ENCODE measurements at regions not wholly inside any gene's neighbourhood (a gene's known extent, or its start where the extent isn't known, plus 50 kb on each side); places are given as distances from the start of the nearest gene placed in this dataset.

GRCh38 chr18:24935008-24935407, 417.0 kb downstream of the ZNF521 start:
- no peak for TF ChIP-seq CTCF (IDR thresholded peaks at IDR 0.05)
- TF ChIP-seq ZNF263 (CRISPR knock-in tag; IDR thresholded peaks at IDR 0.05; ENCODE audit: low read depth) = no peak
- TF ChIP-seq CREB1 (CRISPR knock-in tag; IDR thresholded peaks at IDR 0.05) = no peak
- no peak for TF ChIP-seq ZBTB43 (CRISPR knock-in tag; IDR thresholded peaks at IDR 0.05)
- no peak for TF ChIP-seq ZNF317 (CRISPR knock-in tag; IDR thresholded peaks at IDR 0.05; ENCODE audit: borderline replicate concordance, low read depth)
- TF ChIP-seq IRF2 (CRISPR knock-in tag; IDR thresholded peaks at IDR 0.05; ENCODE audit: borderline replicate concordance, low read depth) = no peak
- TF ChIP-seq MAX (CRISPR knock-in tag; IDR thresholded peaks at IDR 0.05) = no peak
- TF ChIP-seq FOXJ3 (CRISPR knock-in tag; IDR thresholded peaks at IDR 0.05; ENCODE audit: borderline replicate concordance) = no peak
- TF ChIP-seq HMGXB4 (CRISPR knock-in tag; IDR thresholded peaks at IDR 0.05) = no peak
- TF ChIP-seq ATF2 (CRISPR knock-in tag; IDR thresholded peaks at IDR 0.05; ENCODE audit: borderline replicate concordance, low read depth) = no peak
- TF ChIP-seq ZNF512 (CRISPR knock-in tag; IDR thresholded peaks at IDR 0.05; ENCODE audit: borderline replicate concordance) = no peak
- no peak for TF ChIP-seq SP1 (CRISPR knock-in tag; conservative IDR thresholded peaks at IDR 0.05)

All from WTC11 (cell line).